NCI-H128 (cell line): ENCODE measurements at regions not wholly inside any gene's neighbourhood (a gene's known extent, or its start where the extent isn't known, plus 50 kb on each side); places are given as distances from the start of the nearest gene placed in this dataset.
"Not testable (repeated sequence)": the region's sequence is repeated elsewhere in the genome, so short reads cannot be mapped to it uniquely, and the experiment has no call there.

ENCODE experiments used
- DNase-seq: peaks from one replicate; lab custom pipeline; 2025; ENCODE audit not compliant: unreplicated experiment; lab: John Stamatoyannopoulos, UW

GRCh38 chr7:69078997-69079769 lies 519.1 kb upstream of the AUTS2 start:
- no peak for DNase-seq

- not testable (repeated sequence) for DNase-seq
These were observed 511.0 kb upstream of the AUTS2 start for GRCh38 chr7:69087281-69087680.

- DNase-seq, result no peak
These were observed 510.1 kb upstream of the AUTS2 start for GRCh38 chr7:69088185-69088584.

- no peak for DNase-seq
These were observed 507.3 kb upstream of the AUTS2 start for GRCh38 chr7:69090936-69091335.

- DNase-seq, result no peak
These were observed 506.8 kb upstream of the AUTS2 start for GRCh38 chr7:69091521-69091920.

GRCh38 chr7:69095127-69095526 lies 503.1 kb upstream of the AUTS2 start:
- no peak for DNase-seq

GRCh38 chr7:69095649-69096048 lies 502.6 kb upstream of the AUTS2 start:
- DNase-seq, result no peak

GRCh38 chr7:69104023-69104422 lies 494.3 kb upstream of the AUTS2 start:
- DNase-seq, result no peak

GRCh38 chr7:69105092-69105491 lies 493.2 kb upstream of the AUTS2 start:
- no peak for DNase-seq

- DNase-seq, result no peak
These were observed 492.3 kb upstream of the AUTS2 start for GRCh38 chr7:69105981-69106380.

- not testable (repeated sequence) for DNase-seq
These were observed 491.8 kb upstream of the AUTS2 start for GRCh38 chr7:69106449-69106848.

- DNase-seq, result not testable (repeated sequence)
These were observed 491.3 kb upstream of the AUTS2 start for GRCh38 chr7:69106946-69107345.

GRCh38 chr7:69108097-69108496 lies 490.2 kb upstream of the AUTS2 start:
- DNase-seq, result no peak

- no peak for DNase-seq
These were observed 489.0 kb upstream of the AUTS2 start for GRCh38 chr7:69109246-69109645.

GRCh38 chr7:69109879-69110278 lies 488.4 kb upstream of the AUTS2 start:
- DNase-seq, result no peak

GRCh38 chr7:69110450-69111050 lies 487.7 kb upstream of the AUTS2 start:
- DNase-seq, result no peak

GRCh38 chr7:69114374-69114773 lies 483.9 kb upstream of the AUTS2 start:
- no peak for DNase-seq

- DNase-seq, result no peak
These were observed 482.5 kb upstream of the AUTS2 start for GRCh38 chr7:69115788-69116187.

GRCh38 chr7:69116196-69116595 lies 482.1 kb upstream of the AUTS2 start:
- not testable (repeated sequence) for DNase-seq

GRCh38 chr7:69122953-69123352 lies 475.3 kb upstream of the AUTS2 start:
- no peak for DNase-seq

- DNase-seq, result no peak
These were observed 471.3 kb upstream of the AUTS2 start for GRCh38 chr7:69126896-69127479.

GRCh38 chr7:69129524-69129923 lies 468.8 kb upstream of the AUTS2 start:
- DNase-seq, result no peak
